Skin epidermis (tissue), 12 donors: ENCODE measurements at regions not wholly inside any gene's neighbourhood (a gene's known extent, or its start where the extent isn't known, plus 50 kb on each side); places are given as distances from the start of the nearest gene placed in this dataset.

ENCODE experiments used
- H3K27ac ChIP-seq, 21 experiments: fragments of 200-600 bp; sonication (generic) in 11 of 21; one replicate each; pipeline ENCODE4 v1.5.0; 2020; ENCODE audit warnings: mild to moderate bottlenecking in 3 of 21, inconsistent platforms in 2 of 21, moderate library complexity in 2 of 21
- H3K4me3 ChIP-seq, 7 experiments: fragments of 200-600 bp; sonication (generic) in 2 of 7; one replicate each; pipeline ENCODE4 v1.5.0; 2020; ENCODE audit warnings: inconsistent platforms in 2 of 7, mild to moderate bottlenecking in 2 of 7, moderate library complexity in 1 of 7

DNA sequence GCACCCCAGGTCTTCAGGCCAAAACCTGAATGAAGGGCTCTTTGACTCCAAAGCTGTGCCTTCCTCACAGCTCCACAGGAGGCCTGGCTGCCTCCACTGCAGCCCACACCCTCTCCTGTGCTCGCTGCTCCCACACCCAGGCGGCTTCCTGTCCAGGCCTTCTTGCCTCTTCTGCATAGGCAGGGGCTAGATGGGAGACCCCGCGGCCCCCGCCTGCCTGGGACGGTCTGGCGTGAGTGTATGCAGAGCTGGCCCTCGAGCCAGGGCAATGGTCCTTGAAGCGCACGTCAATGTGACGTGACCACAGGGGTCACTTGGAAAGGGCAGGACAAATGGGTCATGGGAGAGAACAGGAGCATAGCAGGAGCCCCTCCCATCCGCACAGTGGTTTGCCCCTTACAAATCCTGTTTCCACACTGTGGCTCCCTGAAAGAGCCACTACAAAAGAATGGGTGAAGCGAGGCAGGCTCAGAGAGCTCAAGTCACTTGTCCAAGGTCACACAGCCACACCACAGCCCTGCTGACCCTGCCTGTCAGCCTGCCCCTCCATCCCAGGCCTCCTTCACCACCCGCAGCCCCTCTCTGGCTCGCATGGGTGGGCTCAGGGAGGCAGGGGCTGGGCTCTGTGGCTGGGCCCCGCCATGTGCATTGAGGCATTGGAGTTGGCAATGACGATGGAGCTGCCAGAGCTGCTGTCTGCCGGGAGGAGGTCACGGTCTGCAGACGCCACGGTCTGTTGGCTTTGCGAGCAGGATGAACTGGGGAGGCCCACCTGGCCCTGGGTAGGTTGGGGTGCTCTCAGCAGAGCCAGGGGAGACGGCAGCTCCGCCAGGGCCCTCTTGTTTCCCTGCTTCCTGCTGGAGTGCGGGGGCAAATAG, 71.2 kb upstream of the WNT11 start:
- Histone ChIP-seq H3K27ac (no peak overlapping the region), H3K4me3 (no peak overlapping the region)

DNA sequence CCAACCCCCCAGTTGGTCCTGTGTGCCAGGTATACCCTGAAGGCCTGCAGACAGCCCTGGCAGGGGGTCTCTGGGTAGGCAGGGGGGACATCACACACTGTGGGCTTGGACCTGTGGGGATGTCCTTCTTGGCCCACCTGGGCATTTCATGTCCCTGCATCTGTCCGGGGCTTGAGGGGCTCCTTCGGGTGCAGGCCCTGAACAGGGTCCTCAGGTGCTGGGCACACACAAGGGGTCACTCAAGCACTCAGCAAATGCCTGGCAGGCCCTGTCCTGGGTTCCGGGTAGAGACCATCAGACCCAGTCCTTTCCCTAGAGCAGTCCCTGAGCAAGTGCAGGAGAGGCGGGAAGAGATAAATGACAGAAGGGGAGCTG, 70.5 kb upstream of the WNT11 start:
- Histone ChIP-seq H3K27ac (no peak overlapping the region), H3K4me3 (no peak overlapping the region)

DNA sequence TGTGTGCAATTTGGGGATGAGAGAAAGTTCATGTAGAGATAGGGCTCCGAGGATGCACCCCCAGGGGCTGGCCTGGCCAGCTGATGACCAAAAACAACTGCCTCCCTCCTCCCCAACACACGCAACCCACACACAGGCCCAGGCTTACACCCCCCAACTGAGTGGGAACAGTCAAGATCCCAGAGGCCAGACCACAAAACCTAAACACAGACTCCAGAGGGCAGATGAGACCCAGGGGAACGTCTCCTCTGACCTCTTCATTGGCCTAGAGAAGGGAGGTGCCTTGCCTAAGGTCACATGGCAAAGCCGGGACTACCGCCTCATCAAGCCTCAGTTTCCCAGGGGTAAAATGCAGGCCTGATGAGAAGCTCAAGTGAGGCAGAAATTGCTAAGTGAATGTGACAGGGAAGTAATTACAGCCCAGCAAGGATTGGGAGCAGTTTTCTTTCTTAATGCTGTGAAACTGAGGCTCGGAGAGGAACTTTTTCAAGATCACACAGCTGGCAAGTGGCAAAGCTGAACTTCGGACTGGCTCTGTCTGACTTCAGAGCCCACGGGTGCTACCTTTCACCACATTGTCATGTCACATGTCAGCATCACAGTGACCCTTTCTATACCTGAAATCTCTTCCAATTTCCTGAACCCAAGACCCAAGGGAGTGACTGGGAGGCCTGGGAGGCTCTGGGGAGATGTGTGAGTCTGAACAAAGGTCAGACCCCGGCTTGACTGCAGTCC, 69.9 kb upstream of the WNT11 start:
- H3K27ac ChIP-seq = no peak overlapping the region

DNA sequence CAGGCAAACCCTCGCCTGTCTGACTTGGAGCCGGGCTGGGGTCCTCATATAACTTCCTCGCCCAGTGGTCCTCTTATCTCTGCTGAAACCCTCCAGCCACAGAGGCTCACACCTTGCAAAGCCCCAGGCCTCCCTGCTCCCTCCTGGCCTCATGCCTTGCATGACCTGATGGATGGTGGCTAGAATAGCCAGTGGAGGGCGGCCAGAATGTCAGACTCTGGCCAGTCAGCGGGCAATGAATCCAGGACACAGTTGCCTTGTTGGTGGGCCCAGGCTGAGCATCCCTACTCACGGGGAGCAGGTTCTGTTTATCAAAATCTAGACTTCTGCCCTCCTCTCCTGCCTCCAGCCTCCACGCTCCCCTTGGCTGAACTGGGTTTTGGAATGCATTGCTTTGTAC, 69.1 kb upstream of the WNT11 start:
- H3K4me3 ChIP-seq = no peak overlapping the region
- H3K27ac ChIP-seq = no peak overlapping the region

More for the DNA sequence above, 69.9 kb upstream of the WNT11 start:
- H3K4me3 ChIP-seq = no peak overlapping the region

DNA sequence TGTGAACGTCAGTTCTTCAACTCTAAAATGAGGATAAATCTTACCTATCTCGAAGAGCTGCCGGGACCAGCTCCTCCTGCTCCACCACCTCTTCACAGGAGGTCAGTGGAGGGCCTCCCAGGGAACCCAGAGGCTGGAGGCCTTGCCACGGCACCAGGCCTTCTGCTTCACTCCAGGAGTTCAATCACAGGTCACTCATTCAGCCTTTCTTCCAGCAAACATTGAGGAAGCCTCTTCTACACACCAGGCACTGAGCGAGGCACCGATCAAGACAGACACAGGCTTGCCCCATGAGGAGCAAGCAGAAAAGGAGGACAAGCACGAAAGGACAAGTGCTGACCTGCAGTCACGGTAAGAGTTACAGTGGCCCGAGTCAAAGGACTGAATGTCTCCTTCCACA, 64.8 kb upstream of the WNT11 start:
- Histone ChIP-seq H3K4me3 (no peak overlapping the region), H3K27ac (peak overlapping the region in 8 of 21 experiments; percentile 4 to 59 (median 26))

DNA sequence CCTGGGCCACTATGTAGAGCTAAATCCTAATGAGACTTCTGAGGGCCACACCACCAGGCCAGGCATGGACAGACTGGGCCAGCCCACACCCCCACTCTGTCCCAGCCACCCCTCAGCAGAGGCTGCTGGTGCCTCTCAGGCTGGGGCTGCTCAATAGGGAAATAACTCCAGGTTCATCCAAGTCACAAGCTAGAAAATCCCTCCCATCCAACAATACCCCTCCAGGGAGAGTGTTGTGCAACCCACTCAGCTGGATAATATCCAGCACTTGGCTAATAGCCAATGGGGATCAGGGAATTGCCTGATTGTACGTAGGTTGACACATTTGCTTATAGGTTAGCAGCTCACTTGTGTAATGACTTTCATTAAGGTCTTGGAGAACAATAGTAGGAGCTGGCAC, 64.1 kb upstream of the WNT11 start:
- H3K27ac ChIP-seq = peak overlapping the region in 16 of 21 experiments; percentile 6 to 85 (median 62)
- H3K4me3 ChIP-seq = no peak overlapping the region

DNA sequence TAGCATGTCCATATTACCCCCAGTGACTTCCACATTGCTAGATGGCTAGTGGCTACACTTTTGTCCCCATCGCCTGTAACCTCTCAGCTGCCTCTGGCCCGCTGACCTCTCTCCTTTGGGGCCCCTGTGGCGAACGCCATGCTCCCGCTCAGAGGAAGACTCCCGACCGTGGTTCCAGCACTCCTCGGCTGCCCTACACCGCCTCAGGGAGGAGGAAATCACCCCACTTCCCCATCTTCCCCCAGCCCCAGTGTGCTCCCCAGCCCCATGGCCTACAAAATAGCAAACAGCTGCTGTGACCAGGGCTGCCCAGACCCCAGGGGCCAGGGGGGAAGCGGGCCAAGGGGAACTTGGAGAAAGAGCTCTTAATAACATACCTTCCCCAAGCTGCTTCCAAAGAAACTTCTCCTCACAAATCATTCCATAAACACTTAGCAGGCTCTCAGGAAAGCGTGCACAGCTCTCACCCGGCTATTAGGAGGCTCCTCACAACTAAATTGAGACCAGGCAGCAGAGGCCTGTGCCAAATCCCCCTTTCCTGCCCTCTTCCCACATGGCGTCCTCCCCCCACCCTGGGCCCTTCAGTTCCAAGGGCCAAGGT, 63.5 kb upstream of the WNT11 start:
- Histone ChIP-seq H3K4me3 (no peak overlapping the region), H3K27ac (peak overlapping the region in 16 of 21 experiments; percentile 6 to 85 (median 62))

DNA sequence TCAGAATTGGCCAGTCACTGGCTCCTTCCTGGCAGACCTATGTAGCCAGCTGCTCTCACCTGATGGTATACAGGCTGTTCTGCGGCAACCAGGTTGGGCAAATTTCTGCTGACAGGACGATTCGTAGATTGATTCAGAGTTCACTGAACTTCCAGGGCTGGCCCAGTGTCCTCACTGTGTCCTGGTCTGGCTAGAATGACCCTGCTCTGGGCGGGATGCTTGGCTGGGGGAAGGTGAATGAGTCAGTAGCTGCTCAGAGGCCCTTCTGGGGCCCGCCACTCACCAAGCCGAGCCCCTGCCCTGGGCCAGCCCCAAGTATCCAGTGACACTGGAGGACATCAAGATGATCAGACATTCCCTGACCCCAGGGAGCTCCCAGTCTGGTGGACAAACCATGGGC, 62.9 kb upstream of the WNT11 start:
- peak overlapping the region in 11 of 21 experiments; percentile 6 to 85 (median 69) for H3K27ac ChIP-seq

DNA sequence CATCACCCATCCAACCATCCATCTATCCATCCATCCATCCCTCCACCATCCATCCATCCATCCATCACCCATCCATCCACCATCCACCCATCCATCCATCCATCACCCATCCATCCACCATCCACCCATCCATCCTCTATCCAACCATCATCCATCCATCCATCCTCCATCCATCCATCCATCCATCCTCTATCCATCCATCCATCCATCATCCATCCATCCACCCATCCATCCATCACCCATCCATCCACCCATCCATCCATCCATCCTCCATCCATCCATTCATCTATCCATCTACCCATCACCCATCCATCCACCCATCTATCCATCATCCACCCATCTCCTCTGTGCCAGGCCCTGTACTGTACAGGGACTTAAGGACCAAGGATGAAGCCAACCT, 62.2 kb upstream of the WNT11 start:
- Histone ChIP-seq H3K27ac (peak overlapping the region in 1 of 21 experiments; percentile 85), H3K4me3 (no peak overlapping the region)

More for the DNA sequence above, 62.9 kb upstream of the WNT11 start:
- no peak overlapping the region for H3K4me3 ChIP-seq

DNA sequence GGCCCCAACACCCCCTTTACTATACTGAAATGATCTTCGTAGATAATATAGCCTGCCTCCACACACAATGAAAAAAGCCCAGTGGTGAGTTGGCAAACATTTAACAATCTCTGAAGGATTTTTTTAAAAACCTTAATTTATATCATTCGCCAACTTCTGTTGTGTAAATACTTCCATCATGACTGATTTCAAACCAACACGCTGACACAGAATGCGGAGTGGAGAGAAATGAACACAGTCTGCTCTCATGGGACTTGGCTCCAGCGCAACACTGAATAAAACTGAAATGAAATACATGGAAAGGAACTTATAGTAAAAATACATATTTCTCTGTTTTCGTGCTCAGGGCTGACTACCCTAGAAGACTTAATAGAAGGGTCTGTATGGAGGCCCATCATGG, 61.3 kb upstream of the WNT11 start:
- H3K4me3 ChIP-seq = no peak overlapping the region
- peak overlapping the region in 13 of 21 experiments; percentile 27 to 84 (median 71) for H3K27ac ChIP-seq

DNA sequence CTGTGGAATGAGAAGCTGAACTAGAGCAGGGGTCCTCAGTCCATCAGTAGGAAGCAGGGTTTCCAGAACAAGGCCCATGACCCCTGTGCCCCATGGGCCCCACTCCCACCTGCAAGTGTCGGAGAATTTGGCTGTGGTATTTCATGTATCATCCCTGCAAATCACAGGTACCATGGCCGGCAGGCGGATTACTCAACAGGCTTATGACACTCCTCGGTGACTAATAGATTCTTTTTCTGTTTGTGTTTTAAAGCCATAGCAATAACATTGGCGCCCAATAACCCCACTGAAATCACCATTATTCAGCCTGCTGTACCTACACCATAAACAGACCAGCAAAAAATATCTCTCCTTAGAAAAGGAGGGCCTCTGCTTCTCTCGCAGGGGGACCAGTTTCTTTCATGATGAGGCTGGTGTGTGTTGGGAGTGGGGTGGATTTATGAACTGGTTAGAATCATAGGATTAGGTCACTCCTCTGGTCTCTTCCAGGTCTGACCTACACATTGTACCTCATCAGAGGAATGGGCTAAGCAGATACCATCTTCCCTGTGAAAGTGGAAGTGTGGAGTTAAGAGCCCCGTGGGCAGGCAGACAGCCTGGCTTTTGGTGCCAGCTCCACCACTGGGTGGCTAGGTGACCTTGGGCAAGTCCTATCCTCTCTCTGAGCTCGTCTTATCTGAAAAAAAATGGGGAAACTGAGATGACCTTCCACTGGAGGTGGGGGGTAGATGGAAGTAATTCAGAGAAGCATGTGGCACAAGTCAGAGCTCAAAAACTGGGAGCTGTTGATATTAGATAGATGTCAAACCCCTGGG, 60.2 kb upstream of the WNT11 start:
- Histone ChIP-seq H3K4me3 (no peak overlapping the region), H3K27ac (peak overlapping the region in 19 of 21 experiments; percentile 20 to 84 (median 69))

DNA sequence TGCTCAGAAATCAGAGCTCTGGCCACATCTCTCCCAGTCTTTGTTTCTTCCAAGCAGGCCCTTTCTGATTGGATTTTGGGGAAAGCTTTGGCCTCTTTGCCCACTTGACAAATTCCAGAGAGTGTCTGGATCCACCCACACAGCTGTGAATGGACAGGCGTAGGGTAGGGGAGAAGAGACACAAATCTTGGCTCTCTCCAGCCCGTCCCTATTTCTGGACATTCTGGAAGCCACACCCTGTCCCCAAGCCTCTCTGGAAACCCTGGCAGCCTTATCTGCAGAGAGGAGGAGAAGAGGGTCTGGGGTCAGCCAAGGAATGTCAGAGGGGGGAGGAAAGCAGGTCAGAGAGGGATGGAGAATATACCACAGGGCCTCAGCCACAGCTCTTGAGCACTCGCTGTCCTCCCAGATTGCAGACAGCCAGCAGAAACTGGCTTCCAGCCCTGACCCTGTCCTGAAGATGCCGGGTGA, 59.5 kb upstream of the WNT11 start:
- H3K27ac ChIP-seq = peak overlapping the region in 15 of 21 experiments; percentile 8 to 84 (median 49)
- no peak overlapping the region for H3K4me3 ChIP-seq

DNA sequence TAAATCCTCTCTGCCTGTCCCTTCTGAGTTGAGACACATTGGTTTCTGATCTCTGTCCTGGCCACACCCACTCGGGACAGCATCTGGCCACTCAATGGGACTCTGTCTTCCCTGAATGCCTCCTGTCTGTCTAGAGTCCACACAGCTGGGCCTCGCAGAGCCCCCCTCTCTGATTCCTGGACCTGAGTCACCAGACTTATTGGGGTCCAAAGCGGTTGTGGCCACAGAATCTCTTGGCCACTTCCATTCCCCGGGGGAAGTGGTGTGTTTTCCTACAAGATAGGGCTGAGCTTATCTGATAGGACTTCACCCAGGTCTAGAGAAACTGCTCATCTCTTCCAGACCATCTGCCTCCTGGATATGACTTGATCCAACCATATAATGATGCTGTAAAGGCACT, 57.4 kb upstream of the WNT11 start:
- H3K4me3 ChIP-seq = no peak overlapping the region
- H3K27ac ChIP-seq = peak overlapping the region in 1 of 21 experiments; percentile 24

DNA sequence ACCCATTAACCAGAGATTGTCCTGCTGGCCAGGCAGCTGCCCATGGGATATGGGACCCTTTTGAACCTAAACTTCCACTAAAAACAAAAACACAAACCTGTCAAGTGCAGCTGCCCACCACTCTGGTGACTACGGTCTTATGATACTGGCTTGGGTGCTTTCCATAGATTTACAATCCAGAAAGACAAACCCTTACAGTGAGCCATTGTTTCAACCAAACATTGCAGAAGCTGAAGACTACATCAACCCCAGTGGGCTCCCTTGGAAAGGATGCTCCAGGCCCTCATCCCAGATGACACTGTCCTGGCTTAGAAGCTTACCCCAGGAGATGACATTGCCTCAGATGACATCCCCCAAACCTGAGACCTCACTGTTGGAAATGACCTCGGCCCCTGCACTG, 56.9 kb upstream of the WNT11 start:
- H3K27ac ChIP-seq = no peak overlapping the region
- H3K4me3 ChIP-seq = no peak overlapping the region

DNA sequence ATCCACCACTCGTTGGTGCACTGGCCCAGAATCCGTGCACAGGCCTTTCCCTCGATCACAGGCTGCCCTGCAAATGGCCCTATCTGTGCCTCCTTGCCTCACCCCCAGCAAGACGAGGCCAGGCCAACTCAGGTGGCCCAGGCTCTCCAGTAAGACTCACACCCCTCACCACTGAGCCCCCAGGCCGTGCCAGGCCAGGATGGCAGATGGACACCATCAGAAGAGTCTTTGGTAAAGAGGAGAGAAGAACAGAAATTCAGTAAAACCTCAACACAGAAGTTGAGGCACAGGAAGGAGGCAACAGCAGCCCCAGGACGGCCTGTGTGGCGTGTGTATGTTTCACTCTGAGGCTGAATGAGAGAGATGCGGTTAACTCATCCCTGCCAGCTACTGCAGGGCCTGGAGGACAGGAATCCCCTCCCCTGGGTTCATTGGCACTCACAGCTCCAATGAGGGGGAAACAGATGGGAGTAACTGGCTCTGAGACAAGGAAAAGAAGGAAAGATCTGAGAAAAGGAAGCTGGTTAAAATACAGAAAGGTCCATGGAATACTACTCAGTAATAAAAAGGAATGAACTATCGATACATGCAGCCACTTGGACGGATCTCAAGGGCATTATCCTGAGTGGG, 54.1 kb upstream of the WNT11 start:
- Histone ChIP-seq H3K4me3 (no peak overlapping the region), H3K27ac (no peak overlapping the region)

DNA sequence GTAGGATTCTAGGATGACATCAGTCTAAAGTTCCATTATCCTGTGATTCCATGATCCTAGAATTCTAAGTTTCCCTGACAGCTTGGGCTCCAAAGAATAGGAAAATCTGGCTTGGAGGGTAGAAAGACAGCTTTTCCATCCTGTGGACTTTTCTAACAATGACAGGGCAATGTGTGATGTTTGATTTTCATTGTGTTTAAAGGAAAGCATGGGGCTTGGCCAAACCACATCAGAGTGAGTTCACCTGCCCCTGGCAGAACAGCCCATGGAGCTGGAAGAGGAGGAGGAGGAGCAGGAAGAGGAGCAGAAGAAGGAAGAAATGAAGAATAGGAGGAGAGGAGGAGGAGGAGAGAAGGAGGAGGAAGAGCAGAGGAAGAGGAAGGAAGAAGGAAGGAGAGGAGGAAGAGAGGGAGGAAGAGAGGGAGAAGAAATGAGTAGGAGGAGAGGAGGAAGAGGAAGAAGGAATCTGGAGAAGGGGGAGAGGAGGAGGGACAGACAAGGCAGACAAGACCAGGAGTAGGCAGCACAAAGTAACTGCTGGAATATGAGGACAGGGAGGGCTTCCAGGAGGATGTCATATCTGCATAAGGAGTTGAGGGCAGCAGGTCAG, 53.1 kb upstream of the WNT11 start:
- no peak overlapping the region for H3K4me3 ChIP-seq
- H3K27ac ChIP-seq = no peak overlapping the region

DNA sequence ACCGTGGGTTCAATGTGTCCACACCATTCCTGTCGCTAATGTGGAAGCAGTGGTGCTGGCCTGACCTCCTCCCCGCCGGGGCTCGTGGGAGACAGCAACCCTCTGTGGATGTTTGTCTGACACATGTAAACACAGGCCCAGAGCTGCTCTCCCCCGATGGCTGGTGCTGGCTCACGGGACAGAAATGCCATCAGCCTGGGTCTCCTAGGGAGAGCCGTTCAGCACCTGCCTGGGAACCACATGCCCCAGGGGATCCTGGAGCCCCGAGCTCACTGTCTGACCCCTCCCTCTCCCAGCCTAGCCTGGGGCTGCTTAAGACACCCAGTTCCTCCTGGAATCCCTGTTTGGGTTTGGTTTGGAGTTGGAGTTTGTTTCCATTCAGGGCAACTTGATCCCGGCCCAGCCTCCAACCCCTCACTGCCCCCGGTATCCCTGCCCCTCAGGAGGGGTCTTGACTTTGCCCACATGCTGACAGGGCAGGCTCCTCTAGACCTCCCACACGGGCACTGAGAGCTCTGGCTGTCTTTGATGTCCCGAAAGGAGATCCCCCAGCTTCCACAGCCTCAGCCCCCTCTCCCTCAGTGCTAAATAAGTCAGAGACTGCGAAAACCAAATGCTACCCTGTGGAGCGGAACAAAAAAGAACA, 50.9 kb upstream of the WNT11 start:
- no peak overlapping the region for H3K4me3 ChIP-seq
- H3K27ac ChIP-seq = no peak overlapping the region

DNA sequence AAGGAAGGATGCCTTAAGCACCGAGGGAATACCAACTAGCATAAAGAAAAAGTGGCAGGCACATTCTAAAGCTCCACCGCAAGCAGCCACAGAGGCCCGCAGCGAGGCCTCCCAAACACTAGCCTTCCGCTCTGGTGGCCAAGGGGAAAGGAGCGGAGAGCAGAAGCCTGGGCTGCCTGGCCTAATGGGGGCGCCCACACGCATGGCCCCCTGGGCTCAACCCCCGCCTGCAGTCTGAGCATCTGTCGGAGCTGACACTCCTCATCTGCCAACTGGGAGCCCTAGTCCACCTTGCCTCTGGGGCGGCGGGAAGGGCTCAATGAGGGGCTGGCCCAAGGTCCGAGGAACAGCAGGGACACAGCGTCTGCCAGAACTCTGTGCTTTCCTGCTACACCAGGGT, 50.1 kb upstream of the WNT11 start:
- Histone ChIP-seq H3K4me3 (no peak overlapping the region), H3K27ac (no peak overlapping the region)
